OCI-LY7 (cell line): ENCODE measurements at regions not wholly inside any gene's neighbourhood (a gene's known extent, or its start where the extent isn't known, plus 50 kb on each side); places are given as distances from the start of the nearest gene placed in this dataset.
"Not testable (repeated sequence)": the region's sequence is repeated elsewhere in the genome, so short reads cannot be mapped to it uniquely, and the experiment has no call there.

Source experiments
- CTCF ChIP-seq: fragments of 200-600 bp; sonication (generic); conservative IDR thresholded peaks from 2 replicates; pipeline ENCODE4 v1.5.1; 2014; ENCODE audit warnings: mild to moderate bottlenecking, antibody characterized with exemption, low read length, moderate library complexity, mixed read lengths
- EZH2phosphoT487 ChIP-seq: fragments of 200-600 bp; sonication (generic); IDR thresholded peaks from 2 replicates; pipeline ENCODE4 v1.6.1; 2018; ENCODE audit warnings: low read depth, borderline replicate concordance, mild to moderate bottlenecking, mixed run types, antibody characterized with exemption, low read length, moderate library complexity, mixed read lengths

GRCh38 chr6:58046584-58046983 is 729.2 kb downstream of the PRIM2 start:
- TF ChIP-seq CTCF, EZH2phosphoT487: not testable (repeated sequence)
